ENCODE measurements at regions not wholly inside any gene's neighbourhood (a gene's known extent, or its start where the extent isn't known, plus 50 kb on each side); places are given as distances from the start of the nearest gene placed in this dataset.

DNA sequence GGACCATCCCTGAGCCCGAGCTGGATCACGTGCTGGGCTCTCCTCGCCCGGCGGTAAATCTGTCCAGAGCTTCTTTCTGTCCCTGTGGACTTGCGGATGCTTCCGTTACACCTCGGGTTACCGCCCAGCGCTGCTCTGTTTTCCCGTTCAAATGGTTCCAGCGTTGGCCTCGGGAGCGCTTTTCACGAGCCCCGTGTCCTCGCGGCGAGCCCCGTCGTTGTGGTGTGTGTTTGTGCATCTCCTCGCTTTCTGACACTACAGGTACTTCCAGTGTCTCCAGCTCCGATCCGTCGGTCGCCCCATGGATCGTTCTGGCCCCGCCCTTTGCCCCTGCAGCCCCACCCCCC is 77.4 kb downstream of the RTP5 start:
- Mint-ChIP-seq H3K9me3 (peaks cover 4% of the 10 kb centered on the region), H3K27me3 (ENCODE audit: insufficient read depth) (peaks cover 44% of the 10 kb centered on the region), H3K27ac (no peak overlapping the region), H3K4me3 (no peak overlapping the region), H3K4me1 (no peaks in the 10 kb centered on the region), H3K36me3 (ENCODE audit: low read depth) (no peaks in the 10 kb centered on the region)
- no peak for DNase-seq
- Histone ChIP-seq H3K4me1 (ENCODE audit: control insufficient read depth, insufficient read depth, low read length) (no peaks in the 10 kb centered on the region), H3K27me3 (ENCODE audit: control insufficient read depth, insufficient read depth, low read length, poor library complexity, severe bottlenecking) (no peaks in the 10 kb centered on the region), H3K9me3 (ENCODE audit: control insufficient read depth, low read length) (no peaks in the 10 kb centered on the region), H3K4me3 (ENCODE audit: low read length) (no peak overlapping the region), H3K36me3 (ENCODE audit: control insufficient read depth, insufficient read depth, low read length) (no peaks in the 10 kb centered on the region), H3K9ac (ENCODE audit: extremely low read depth, low read length, poor library complexity, severe bottlenecking) (no peak overlapping the region), H3K27ac (ENCODE audit: low read depth, low read length) (no peak overlapping the region)
- TF ChIP-seq CTCF (conservative IDR thresholded peaks at IDR 0.05) = no peak
- WGBS, 2 experiments (ENCODE audit: insufficient coverage in 1 of 2, insufficient read length in 1 of 2) = 94 to 95% methylated on average over 16 to 28 of the region's 28 CpGs

DNA sequence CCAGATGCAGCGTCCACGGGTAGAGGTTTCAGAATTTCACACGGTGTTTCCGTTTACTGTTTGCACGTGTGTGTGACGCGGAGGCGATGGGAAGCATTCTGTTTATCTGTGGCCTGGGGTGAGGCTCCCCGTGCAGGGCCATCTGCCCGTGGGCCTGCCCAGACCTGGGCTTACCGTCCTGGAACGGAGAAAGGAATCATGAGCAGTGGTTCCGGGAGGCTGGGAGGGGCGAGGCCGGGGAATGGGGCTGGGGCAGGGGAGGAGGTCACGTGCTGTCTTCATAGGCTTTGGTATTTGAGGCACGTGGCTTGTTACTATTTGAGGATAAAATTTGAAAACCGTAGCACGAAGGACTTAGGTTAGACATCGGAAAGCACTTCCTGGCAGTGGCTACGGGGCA is 77.9 kb downstream of the RTP5 start:
- Histone ChIP-seq H3K9ac (ENCODE audit: extremely low read depth, low read length, poor library complexity, severe bottlenecking) (no peak overlapping the region), H3K4me1 (ENCODE audit: control insufficient read depth, insufficient read depth, low read length) (no peaks in the 10 kb centered on the region), H3K4me3 (ENCODE audit: low read length) (no peak overlapping the region), H3K9me3 (ENCODE audit: control insufficient read depth, low read length) (no peaks in the 10 kb centered on the region), H3K27ac (ENCODE audit: low read depth, low read length) (no peak overlapping the region), H3K36me3 (ENCODE audit: control insufficient read depth, insufficient read depth, low read length) (no peaks in the 10 kb centered on the region), H3K27me3 (ENCODE audit: control insufficient read depth, insufficient read depth, low read length, poor library complexity, severe bottlenecking) (no peaks in the 10 kb centered on the region)
- TF ChIP-seq CTCF (conservative IDR thresholded peaks at IDR 0.05) = no peak
- Mint-ChIP-seq H3K4me1 (no peaks in the 10 kb centered on the region), H3K4me3 (no peak overlapping the region), H3K27ac (no peak overlapping the region), H3K27me3 (ENCODE audit: insufficient read depth) (peaks cover 45% of the 10 kb centered on the region), H3K36me3 (ENCODE audit: low read depth) (no peaks in the 10 kb centered on the region), H3K9me3 (peaks cover 4% of the 10 kb centered on the region)
- no peak for DNase-seq
- 93 to 94% methylated on average over 21 of the region's 21 CpGs for WGBS, 2 experiments (ENCODE audit: insufficient coverage in 1 of 2, insufficient read length in 1 of 2)

DNA sequence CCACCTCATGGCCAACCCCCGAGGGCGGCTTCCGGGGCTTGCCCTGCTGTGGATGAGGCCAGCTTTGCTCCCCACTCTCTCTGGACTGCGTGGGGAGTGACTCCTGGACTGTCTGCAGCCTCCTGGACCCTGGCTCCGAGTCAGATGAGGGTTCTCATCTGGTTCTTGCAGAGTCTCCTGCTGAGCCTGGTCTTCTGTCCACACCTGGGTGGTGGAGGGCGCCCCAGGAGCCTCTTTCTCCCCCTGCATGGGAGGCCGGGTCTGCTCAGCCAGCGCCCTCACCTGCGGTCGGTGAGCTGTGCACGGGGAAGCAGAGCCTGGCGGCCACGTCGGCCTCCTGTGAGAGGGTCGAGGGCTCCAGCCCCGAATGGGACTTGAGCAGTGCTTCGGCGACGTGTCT is 78.3 kb downstream of the RTP5 start:
- H3K27ac ChIP-seq (ENCODE audit: low read depth, low read length) = no peak overlapping the region
- H3K36me3 ChIP-seq (ENCODE audit: control insufficient read depth, insufficient read depth, low read length) = no peaks in the 10 kb centered on the region
- TF ChIP-seq CTCF (conservative IDR thresholded peaks at IDR 0.05) = no peak
- no peaks in the 10 kb centered on the region for H3K4me1 ChIP-seq (ENCODE audit: control insufficient read depth, insufficient read depth, low read length)
- no peaks in the 10 kb centered on the region for H3K27me3 ChIP-seq (ENCODE audit: control insufficient read depth, insufficient read depth, low read length, poor library complexity, severe bottlenecking)
- H3K9me3 ChIP-seq (ENCODE audit: control insufficient read depth, low read length) = no peaks in the 10 kb centered on the region
- Mint-ChIP-seq H3K27me3 (ENCODE audit: insufficient read depth) (peaks cover 45% of the 10 kb centered on the region), H3K36me3 (ENCODE audit: low read depth) (no peaks in the 10 kb centered on the region), H3K4me1 (no peaks in the 10 kb centered on the region), H3K9me3 (peaks cover 4% of the 10 kb centered on the region), H3K4me3 (no peak overlapping the region), H3K27ac (no peak overlapping the region)
- H3K9ac ChIP-seq (ENCODE audit: extremely low read depth, low read length, poor library complexity, severe bottlenecking) = no peak overlapping the region
- DNase-seq = no peak
- WGBS, 2 experiments (ENCODE audit: insufficient coverage in 1 of 2, insufficient read length in 1 of 2) = 91 to 96% methylated on average over 8 to 18 of the region's 19 CpGs
- H3K4me3 ChIP-seq (ENCODE audit: low read length) = no peak overlapping the region

Measured in endodermal cell (in vitro differentiated cells).